WTC11 (cell line): ENCODE measurements at regions not wholly inside any gene's neighbourhood (a gene's known extent, or its start where the extent isn't known, plus 50 kb on each side); places are given as distances from the start of the nearest gene placed in this dataset.

ENCODE experiments used
- ATAC-seq: fragments of 200-7000 bp; cut with Tn5 transposase; 2 replicates; pipeline ENCODE4 v1.10.0; 2021; ENCODE audit warnings: mild to moderate bottlenecking, moderate library complexity
- CTCF ChIA-PET: fragments of 300-600 bp; sonication (Branson Sonifier 250); formaldehyde crosslinking; loops from one replicate; lab custom pipeline; 2021; ENCODE audit warnings: antibody characterized with exemption; lab: Charles Lee
- POLR2A ChIA-PET: fragments of 350-600 bp; sonication (Branson Sonifier 250); formaldehyde crosslinking; loops from one replicate; lab custom pipeline; 2021; ENCODE audit warnings: antibody characterized with exemption; lab: Charles Lee
- DNase-seq: peaks from one replicate; pipeline ENCODE4 v3.0.0; 2021; ENCODE audit warnings: low spot score
- H3K27ac Mint-ChIP-seq: 2 replicates; pipeline ENCODE4 v1.8.0; 2021; ENCODE audit warnings: mixed read lengths
- H3K27me3 Mint-ChIP-seq: 2 replicates; pipeline ENCODE4 v1.8.0; 2021; ENCODE audit warnings: low read depth, mild to moderate bottlenecking, moderate library complexity, mixed read lengths
- H3K36me3 Mint-ChIP-seq: 2 replicates; pipeline ENCODE4 v1.8.0; 2021; ENCODE audit warnings: mixed read lengths
- H3K4me1 Mint-ChIP-seq: 2 replicates; pipeline ENCODE4 v1.8.0; 2022; ENCODE audit warnings: mixed read lengths
- H3K4me3 Mint-ChIP-seq: 2 replicates; pipeline ENCODE4 v1.8.0; 2021; ENCODE audit warnings: mild to moderate bottlenecking, moderate library complexity, mixed read lengths
- H3K9me3 Mint-ChIP-seq: 2 replicates; pipeline ENCODE4 v1.8.0; 2021; ENCODE audit warnings: mixed read lengths
- ATF1 ChIP-seq: sonication (generic); formaldehyde crosslinking; IDR thresholded peaks from 2 replicates; pipeline ENCODE4 v1.8.1; 2023; ENCODE audit warnings: mild to moderate bottlenecking, moderate library complexity, missing genetic modification reagents
- CREB1 ChIP-seq: sonication (generic); formaldehyde crosslinking; IDR thresholded peaks from 2 replicates; pipeline ENCODE4 v1.8.0; 2023; ENCODE audit warnings: mild to moderate bottlenecking, missing genetic modification reagents
- ELF4 ChIP-seq: sonication (generic); formaldehyde crosslinking; IDR thresholded peaks from 2 replicates; pipeline ENCODE4 v1.8.1; 2022; ENCODE audit warnings: low read depth, mild to moderate bottlenecking, moderate library complexity, missing genetic modification reagents
- FOXP1 ChIP-seq: sonication (generic); formaldehyde crosslinking; IDR thresholded peaks from 2 replicates; pipeline ENCODE4 v1.8.0; 2022; ENCODE audit warnings: missing genetic modification reagents, mild to moderate bottlenecking, moderate library complexity, borderline replicate concordance
- JUN ChIP-seq: sonication (generic); formaldehyde crosslinking; IDR thresholded peaks from 2 replicates; pipeline ENCODE4 v1.8.0; 2023; ENCODE audit warnings: mild to moderate bottlenecking, missing genetic modification reagents
- NFATC4 ChIP-seq: fragments of 250-450 bp; sonication (Bioruptor Pico); IDR thresholded peaks from 2 replicates; pipeline ENCODE4 v1.9.0; 2021; ENCODE audit warnings: mild to moderate bottlenecking
- OVOL2 ChIP-seq: fragments of 250-450 bp; sonication (Bioruptor Pico); IDR thresholded peaks from 2 replicates; pipeline ENCODE4 v1.9.0; 2021; ENCODE audit warnings: mild to moderate bottlenecking, borderline replicate concordance
- RELA ChIP-seq: sonication (generic); formaldehyde crosslinking; IDR thresholded peaks from 2 replicates; pipeline ENCODE4 v1.8.1; 2022; ENCODE audit warnings: missing genetic modification reagents, mild to moderate bottlenecking, borderline replicate concordance
- SP1 ChIP-seq: sonication (generic); formaldehyde crosslinking; conservative IDR thresholded peaks from 2 replicates; pipeline ENCODE4 v1.8.1; 2022; ENCODE audit warnings: missing genetic modification reagents
- ZNF396 ChIP-seq: fragments of 250-450 bp; sonication (Bioruptor Pico); IDR thresholded peaks from 2 replicates; pipeline ENCODE4 v1.8.0; 2021; ENCODE audit warnings: mild to moderate bottlenecking, moderate library complexity, borderline replicate concordance
- TF ChIP-seq, protein P1 (sequence below): sonication (generic); formaldehyde crosslinking; IDR thresholded peaks from 2 replicates; pipeline ENCODE4 v1.8.0; 2022; ENCODE audit warnings: missing genetic modification reagents
- TF ChIP-seq, protein P2 (sequence below): sonication (generic); formaldehyde crosslinking; IDR thresholded peaks from 2 replicates; pipeline ENCODE4 v1.8.1; 2023; ENCODE audit warnings: mild to moderate bottlenecking, missing genetic modification reagents, moderate library complexity
- TF ChIP-seq, protein P3 (sequence below): sonication (generic); formaldehyde crosslinking; IDR thresholded peaks from 2 replicates; pipeline ENCODE4 v1.8.1; 2023; ENCODE audit warnings: mild to moderate bottlenecking, missing genetic modification reagents, borderline replicate concordance
- TF ChIP-seq, protein P4 (sequence below): sonication (generic); formaldehyde crosslinking; IDR thresholded peaks from 2 replicates; pipeline ENCODE4 v1.8.0; 2023; ENCODE audit warnings: missing genetic modification reagents, mild to moderate bottlenecking, borderline replicate concordance
- TF ChIP-seq, protein P5 (sequence below): sonication (generic); formaldehyde crosslinking; IDR thresholded peaks from 2 replicates; pipeline ENCODE4 v1.8.1; 2022; ENCODE audit warnings: missing genetic modification reagents, borderline replicate concordance
- TF ChIP-seq, protein P6 (sequence below): sonication (generic); formaldehyde crosslinking; IDR thresholded peaks from 2 replicates; pipeline ENCODE4 v1.8.1; 2023; ENCODE audit warnings: mild to moderate bottlenecking, missing genetic modification reagents, moderate library complexity
- TF ChIP-seq, protein P7 (sequence below): sonication (generic); formaldehyde crosslinking; IDR thresholded peaks from 2 replicates; pipeline ENCODE4 v1.8.1; 2022; ENCODE audit warnings: mild to moderate bottlenecking, missing genetic modification reagents, moderate library complexity, borderline replicate concordance

DNA sequence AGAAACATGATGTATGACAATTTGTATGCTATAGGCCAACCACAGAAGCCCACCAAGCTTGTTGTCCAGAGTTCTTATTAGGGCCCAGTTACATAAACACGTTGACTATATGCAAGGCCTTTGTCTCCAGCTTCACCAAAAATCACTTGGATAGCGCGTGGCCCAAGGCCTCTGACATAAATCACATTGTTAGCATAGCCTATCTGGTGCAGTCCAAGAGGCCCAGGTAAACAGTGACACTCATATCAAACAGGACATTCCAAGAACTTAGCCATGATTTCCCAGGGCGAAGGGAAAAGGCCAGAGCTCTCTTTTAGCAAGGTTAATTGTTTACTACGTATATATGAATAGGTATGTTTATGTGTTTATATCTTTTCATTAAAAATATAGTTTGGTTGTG lies 337.2 kb upstream of the CELF2 start (continued):
- TF ChIP-seq, protein P1, sequence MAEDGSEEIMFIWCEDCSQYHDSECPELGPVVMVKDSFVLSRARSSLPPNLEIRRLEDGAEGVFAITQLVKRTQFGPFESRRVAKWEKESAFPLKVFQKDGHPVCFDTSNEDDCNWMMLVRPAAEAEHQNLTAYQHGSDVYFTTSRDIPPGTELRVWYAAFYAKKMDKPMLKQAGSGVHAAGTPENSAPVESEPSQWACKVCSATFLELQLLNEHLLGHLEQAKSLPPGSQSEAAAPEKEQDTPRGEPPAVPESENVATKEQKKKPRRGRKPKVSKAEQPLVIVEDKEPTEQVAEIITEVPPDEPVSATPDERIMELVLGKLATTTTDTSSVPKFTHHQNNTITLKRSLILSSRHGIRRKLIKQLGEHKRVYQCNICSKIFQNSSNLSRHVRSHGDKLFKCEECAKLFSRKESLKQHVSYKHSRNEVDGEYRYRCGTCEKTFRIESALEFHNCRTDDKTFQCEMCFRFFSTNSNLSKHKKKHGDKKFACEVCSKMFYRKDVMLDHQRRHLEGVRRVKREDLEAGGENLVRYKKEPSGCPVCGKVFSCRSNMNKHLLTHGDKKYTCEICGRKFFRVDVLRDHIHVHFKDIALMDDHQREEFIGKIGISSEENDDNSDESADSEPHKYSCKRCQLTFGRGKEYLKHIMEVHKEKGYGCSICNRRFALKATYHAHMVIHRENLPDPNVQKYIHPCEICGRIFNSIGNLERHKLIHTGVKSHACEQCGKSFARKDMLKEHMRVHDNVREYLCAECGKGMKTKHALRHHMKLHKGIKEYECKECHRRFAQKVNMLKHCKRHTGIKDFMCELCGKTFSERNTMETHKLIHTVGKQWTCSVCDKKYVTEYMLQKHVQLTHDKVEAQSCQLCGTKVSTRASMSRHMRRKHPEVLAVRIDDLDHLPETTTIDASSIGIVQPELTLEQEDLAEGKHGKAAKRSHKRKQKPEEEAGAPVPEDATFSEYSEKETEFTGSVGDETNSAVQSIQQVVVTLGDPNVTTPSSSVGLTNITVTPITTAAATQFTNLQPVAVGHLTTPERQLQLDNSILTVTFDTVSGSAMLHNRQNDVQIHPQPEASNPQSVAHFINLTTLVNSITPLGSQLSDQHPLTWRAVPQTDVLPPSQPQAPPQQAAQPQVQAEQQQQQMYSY (CRISPR knock-in tag) = no peak
- no peak for TF ChIP-seq OVOL2 (CRISPR knock-in tag)
- no peak for TF ChIP-seq RELA
- no peak for TF ChIP-seq ELF4 (CRISPR knock-in tag)
- TF ChIP-seq, protein P2, sequence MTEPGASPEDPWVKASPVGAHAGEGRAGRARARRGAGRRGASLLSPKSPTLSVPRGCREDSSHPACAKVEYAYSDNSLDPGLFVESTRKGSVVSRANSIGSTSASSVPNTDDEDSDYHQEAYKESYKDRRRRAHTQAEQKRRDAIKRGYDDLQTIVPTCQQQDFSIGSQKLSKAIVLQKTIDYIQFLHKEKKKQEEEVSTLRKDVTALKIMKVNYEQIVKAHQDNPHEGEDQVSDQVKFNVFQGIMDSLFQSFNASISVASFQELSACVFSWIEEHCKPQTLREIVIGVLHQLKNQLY = no peak
- no peak for TF ChIP-seq SP1 (CRISPR knock-in tag)
- TF ChIP-seq, protein P3, sequence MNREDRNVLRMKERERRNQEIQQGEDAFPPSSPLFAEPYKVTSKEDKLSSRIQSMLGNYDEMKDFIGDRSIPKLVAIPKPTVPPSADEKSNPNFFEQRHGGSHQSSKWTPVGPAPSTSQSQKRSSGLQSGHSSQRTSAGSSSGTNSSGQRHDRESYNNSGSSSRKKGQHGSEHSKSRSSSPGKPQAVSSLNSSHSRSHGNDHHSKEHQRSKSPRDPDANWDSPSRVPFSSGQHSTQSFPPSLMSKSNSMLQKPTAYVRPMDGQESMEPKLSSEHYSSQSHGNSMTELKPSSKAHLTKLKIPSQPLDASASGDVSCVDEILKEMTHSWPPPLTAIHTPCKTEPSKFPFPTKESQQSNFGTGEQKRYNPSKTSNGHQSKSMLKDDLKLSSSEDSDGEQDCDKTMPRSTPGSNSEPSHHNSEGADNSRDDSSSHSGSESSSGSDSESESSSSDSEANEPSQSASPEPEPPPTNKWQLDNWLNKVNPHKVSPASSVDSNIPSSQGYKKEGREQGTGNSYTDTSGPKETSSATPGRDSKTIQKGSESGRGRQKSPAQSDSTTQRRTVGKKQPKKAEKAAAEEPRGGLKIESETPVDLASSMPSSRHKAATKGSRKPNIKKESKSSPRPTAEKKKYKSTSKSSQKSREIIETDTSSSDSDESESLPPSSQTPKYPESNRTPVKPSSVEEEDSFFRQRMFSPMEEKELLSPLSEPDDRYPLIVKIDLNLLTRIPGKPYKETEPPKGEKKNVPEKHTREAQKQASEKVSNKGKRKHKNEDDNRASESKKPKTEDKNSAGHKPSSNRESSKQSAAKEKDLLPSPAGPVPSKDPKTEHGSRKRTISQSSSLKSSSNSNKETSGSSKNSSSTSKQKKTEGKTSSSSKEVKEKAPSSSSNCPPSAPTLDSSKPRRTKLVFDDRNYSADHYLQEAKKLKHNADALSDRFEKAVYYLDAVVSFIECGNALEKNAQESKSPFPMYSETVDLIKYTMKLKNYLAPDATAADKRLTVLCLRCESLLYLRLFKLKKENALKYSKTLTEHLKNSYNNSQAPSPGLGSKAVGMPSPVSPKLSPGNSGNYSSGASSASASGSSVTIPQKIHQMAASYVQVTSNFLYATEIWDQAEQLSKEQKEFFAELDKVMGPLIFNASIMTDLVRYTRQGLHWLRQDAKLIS (CRISPR knock-in tag) = no peak
- TF ChIP-seq, protein P4, sequence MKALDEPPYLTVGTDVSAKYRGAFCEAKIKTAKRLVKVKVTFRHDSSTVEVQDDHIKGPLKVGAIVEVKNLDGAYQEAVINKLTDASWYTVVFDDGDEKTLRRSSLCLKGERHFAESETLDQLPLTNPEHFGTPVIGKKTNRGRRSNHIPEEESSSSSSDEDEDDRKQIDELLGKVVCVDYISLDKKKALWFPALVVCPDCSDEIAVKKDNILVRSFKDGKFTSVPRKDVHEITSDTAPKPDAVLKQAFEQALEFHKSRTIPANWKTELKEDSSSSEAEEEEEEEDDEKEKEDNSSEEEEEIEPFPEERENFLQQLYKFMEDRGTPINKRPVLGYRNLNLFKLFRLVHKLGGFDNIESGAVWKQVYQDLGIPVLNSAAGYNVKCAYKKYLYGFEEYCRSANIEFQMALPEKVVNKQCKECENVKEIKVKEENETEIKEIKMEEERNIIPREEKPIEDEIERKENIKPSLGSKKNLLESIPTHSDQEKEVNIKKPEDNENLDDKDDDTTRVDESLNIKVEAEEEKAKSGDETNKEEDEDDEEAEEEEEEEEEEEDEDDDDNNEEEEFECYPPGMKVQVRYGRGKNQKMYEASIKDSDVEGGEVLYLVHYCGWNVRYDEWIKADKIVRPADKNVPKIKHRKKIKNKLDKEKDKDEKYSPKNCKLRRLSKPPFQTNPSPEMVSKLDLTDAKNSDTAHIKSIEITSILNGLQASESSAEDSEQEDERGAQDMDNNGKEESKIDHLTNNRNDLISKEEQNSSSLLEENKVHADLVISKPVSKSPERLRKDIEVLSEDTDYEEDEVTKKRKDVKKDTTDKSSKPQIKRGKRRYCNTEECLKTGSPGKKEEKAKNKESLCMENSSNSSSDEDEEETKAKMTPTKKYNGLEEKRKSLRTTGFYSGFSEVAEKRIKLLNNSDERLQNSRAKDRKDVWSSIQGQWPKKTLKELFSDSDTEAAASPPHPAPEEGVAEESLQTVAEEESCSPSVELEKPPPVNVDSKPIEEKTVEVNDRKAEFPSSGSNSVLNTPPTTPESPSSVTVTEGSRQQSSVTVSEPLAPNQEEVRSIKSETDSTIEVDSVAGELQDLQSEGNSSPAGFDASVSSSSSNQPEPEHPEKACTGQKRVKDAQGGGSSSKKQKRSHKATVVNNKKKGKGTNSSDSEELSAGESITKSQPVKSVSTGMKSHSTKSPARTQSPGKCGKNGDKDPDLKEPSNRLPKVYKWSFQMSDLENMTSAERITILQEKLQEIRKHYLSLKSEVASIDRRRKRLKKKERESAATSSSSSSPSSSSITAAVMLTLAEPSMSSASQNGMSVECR (CRISPR knock-in tag) = no peak

DNA sequence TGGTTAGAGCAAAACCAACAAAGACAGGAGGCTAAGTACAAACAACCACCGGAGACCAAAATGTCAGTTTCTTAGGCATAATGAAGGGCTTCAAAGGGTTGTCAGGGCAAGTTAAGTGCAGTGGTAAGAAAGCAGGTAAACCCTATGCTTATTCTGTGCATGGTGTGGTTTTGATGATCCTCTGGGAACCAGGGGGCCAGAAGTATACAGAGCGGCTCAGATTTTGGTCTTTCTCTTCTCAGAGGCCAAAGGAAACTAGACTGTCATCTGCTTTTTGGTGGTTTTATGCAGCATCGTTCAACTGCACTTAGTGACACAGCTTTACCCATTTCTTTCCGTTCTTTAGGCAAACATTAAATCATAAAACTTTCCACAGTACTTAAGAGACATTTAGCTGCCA lies 332.7 kb upstream of the CELF2 start:
- DNase-seq (no peak), ATAC-seq (no peak)
- H3K4me1 Mint-ChIP-seq = peaks cover 19% of the 10 kb centered on the region
- peaks cover 22% of the 10 kb centered on the region for H3K9me3 Mint-ChIP-seq
- no peak overlapping the region for H3K27ac Mint-ChIP-seq
- no peaks in the 10 kb centered on the region; the same call in 1 of the 2 replicates for H3K27me3 Mint-ChIP-seq
- ChIA-PET CTCF (no interaction called here), POLR2A (no interaction called here)
- no peak overlapping the region for H3K4me3 Mint-ChIP-seq
- peaks cover 13% of the 10 kb centered on the region for H3K36me3 Mint-ChIP-seq
- no peak for TF ChIP-seq FOXP1 (CRISPR knock-in tag)
- TF ChIP-seq NFATC4 (CRISPR knock-in tag) = no peak
- TF ChIP-seq, protein P2 = no peak
- TF ChIP-seq, protein P5, sequence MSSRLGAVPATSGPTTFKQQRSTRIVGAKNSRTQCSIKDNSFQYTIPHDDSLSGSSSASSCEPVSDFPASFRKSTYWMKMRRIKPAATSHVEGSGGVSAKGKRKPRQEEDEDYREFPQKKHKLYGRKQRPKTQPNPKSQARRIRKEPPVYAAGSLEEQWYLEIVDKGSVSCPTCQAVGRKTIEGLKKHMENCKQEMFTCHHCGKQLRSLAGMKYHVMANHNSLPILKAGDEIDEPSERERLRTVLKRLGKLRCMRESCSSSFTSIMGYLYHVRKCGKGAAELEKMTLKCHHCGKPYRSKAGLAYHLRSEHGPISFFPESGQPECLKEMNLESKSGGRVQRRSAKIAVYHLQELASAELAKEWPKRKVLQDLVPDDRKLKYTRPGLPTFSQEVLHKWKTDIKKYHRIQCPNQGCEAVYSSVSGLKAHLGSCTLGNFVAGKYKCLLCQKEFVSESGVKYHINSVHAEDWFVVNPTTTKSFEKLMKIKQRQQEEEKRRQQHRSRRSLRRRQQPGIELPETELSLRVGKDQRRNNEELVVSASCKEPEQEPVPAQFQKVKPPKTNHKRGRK (CRISPR knock-in tag) = no peak
- TF ChIP-seq JUN (CRISPR knock-in tag) = no peak
- TF ChIP-seq, protein P6, sequence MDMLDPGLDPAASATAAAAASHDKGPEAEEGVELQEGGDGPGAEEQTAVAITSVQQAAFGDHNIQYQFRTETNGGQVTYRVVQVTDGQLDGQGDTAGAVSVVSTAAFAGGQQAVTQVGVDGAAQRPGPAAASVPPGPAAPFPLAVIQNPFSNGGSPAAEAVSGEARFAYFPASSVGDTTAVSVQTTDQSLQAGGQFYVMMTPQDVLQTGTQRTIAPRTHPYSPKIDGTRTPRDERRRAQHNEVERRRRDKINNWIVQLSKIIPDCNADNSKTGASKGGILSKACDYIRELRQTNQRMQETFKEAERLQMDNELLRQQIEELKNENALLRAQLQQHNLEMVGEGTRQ (CRISPR knock-in tag) = no peak
- TF ChIP-seq ATF1 = no peak
- TF ChIP-seq, protein P7, sequence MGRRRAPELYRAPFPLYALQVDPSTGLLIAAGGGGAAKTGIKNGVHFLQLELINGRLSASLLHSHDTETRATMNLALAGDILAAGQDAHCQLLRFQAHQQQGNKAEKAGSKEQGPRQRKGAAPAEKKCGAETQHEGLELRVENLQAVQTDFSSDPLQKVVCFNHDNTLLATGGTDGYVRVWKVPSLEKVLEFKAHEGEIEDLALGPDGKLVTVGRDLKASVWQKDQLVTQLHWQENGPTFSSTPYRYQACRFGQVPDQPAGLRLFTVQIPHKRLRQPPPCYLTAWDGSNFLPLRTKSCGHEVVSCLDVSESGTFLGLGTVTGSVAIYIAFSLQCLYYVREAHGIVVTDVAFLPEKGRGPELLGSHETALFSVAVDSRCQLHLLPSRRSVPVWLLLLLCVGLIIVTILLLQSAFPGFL (CRISPR knock-in tag) = no peak
- no peak for TF ChIP-seq CREB1 (CRISPR knock-in tag)
- no peak for TF ChIP-seq ZNF396 (CRISPR knock-in tag)
